ENCODE measurements at regions not wholly inside any gene's neighbourhood (a gene's known extent, or its start where the extent isn't known, plus 50 kb on each side); places are given as distances from the start of the nearest gene placed in this dataset.

DNA sequence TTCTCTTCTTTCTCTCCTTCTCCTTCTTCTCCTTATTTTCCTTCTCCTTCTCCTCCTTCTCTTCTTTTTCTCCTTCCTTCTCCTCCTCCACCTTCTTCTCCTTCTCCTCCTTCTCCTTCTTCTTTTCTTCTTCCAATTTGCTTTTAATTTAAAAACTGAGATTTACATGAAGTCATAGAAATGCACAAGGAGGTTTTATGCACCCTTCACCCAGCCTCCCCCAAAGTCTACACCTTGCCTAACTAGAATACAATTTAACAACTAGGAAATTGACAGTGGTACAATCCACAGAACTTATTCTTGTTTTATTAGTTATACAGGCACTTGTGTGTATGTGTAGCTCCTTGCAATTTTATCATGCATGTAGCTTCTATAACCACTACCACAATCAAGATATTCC, 826.7 kb downstream of the KCNJ2 start:
- H3K27ac ChIP-seq (ENCODE audit: low read depth) = no peak overlapping the region
- TF ChIP-seq ZNF114 (CRISPR knock-in tag; IDR thresholded peaks at IDR 0.05) = no peak
- TF ChIP-seq, protein P1, sequence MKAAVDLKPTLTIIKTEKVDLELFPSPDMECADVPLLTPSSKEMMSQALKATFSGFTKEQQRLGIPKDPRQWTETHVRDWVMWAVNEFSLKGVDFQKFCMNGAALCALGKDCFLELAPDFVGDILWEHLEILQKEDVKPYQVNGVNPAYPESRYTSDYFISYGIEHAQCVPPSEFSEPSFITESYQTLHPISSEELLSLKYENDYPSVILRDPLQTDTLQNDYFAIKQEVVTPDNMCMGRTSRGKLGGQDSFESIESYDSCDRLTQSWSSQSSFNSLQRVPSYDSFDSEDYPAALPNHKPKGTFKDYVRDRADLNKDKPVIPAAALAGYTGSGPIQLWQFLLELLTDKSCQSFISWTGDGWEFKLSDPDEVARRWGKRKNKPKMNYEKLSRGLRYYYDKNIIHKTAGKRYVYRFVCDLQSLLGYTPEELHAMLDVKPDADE (IDR thresholded peaks at IDR 0.05) = no peak
- TF ChIP-seq EZH2phosphoT487 (IDR thresholded peaks at IDR 0.05; ENCODE audit: unreplicated experiment) = no peak
- TF ChIP-seq, protein P2, sequence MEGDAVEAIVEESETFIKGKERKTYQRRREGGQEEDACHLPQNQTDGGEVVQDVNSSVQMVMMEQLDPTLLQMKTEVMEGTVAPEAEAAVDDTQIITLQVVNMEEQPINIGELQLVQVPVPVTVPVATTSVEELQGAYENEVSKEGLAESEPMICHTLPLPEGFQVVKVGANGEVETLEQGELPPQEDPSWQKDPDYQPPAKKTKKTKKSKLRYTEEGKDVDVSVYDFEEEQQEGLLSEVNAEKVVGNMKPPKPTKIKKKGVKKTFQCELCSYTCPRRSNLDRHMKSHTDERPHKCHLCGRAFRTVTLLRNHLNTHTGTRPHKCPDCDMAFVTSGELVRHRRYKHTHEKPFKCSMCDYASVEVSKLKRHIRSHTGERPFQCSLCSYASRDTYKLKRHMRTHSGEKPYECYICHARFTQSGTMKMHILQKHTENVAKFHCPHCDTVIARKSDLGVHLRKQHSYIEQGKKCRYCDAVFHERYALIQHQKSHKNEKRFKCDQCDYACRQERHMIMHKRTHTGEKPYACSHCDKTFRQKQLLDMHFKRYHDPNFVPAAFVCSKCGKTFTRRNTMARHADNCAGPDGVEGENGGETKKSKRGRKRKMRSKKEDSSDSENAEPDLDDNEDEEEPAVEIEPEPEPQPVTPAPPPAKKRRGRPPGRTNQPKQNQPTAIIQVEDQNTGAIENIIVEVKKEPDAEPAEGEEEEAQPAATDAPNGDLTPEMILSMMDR (conservative IDR thresholded peaks at IDR 0.05; ENCODE audit: low read depth in 2 of 2) = no peak
- no peak for TF ChIP-seq STAT1 (IDR thresholded peaks at IDR 0.05; ENCODE audit: unreplicated experiment)
- no peak for TF ChIP-seq POLR2AphosphoS5 (IDR thresholded peaks at IDR 0.05; ENCODE audit: low read depth)
- TF ChIP-seq, protein P3, sequence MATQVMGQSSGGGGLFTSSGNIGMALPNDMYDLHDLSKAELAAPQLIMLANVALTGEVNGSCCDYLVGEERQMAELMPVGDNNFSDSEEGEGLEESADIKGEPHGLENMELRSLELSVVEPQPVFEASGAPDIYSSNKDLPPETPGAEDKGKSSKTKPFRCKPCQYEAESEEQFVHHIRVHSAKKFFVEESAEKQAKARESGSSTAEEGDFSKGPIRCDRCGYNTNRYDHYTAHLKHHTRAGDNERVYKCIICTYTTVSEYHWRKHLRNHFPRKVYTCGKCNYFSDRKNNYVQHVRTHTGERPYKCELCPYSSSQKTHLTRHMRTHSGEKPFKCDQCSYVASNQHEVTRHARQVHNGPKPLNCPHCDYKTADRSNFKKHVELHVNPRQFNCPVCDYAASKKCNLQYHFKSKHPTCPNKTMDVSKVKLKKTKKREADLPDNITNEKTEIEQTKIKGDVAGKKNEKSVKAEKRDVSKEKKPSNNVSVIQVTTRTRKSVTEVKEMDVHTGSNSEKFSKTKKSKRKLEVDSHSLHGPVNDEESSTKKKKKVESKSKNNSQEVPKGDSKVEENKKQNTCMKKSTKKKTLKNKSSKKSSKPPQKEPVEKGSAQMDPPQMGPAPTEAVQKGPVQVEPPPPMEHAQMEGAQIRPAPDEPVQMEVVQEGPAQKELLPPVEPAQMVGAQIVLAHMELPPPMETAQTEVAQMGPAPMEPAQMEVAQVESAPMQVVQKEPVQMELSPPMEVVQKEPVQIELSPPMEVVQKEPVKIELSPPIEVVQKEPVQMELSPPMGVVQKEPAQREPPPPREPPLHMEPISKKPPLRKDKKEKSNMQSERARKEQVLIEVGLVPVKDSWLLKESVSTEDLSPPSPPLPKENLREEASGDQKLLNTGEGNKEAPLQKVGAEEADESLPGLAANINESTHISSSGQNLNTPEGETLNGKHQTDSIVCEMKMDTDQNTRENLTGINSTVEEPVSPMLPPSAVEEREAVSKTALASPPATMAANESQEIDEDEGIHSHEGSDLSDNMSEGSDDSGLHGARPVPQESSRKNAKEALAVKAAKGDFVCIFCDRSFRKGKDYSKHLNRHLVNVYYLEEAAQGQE (IDR thresholded peaks at IDR 0.05; ENCODE audit: unreplicated experiment) = no peak
- TF ChIP-seq EZH2 (IDR thresholded peaks at IDR 0.05; ENCODE audit: low read depth, unreplicated experiment) = no peak
- TF ChIP-seq NANOG (IDR thresholded peaks at IDR 0.05; ENCODE audit: borderline replicate concordance) = no peak
- TF ChIP-seq, protein P4, sequence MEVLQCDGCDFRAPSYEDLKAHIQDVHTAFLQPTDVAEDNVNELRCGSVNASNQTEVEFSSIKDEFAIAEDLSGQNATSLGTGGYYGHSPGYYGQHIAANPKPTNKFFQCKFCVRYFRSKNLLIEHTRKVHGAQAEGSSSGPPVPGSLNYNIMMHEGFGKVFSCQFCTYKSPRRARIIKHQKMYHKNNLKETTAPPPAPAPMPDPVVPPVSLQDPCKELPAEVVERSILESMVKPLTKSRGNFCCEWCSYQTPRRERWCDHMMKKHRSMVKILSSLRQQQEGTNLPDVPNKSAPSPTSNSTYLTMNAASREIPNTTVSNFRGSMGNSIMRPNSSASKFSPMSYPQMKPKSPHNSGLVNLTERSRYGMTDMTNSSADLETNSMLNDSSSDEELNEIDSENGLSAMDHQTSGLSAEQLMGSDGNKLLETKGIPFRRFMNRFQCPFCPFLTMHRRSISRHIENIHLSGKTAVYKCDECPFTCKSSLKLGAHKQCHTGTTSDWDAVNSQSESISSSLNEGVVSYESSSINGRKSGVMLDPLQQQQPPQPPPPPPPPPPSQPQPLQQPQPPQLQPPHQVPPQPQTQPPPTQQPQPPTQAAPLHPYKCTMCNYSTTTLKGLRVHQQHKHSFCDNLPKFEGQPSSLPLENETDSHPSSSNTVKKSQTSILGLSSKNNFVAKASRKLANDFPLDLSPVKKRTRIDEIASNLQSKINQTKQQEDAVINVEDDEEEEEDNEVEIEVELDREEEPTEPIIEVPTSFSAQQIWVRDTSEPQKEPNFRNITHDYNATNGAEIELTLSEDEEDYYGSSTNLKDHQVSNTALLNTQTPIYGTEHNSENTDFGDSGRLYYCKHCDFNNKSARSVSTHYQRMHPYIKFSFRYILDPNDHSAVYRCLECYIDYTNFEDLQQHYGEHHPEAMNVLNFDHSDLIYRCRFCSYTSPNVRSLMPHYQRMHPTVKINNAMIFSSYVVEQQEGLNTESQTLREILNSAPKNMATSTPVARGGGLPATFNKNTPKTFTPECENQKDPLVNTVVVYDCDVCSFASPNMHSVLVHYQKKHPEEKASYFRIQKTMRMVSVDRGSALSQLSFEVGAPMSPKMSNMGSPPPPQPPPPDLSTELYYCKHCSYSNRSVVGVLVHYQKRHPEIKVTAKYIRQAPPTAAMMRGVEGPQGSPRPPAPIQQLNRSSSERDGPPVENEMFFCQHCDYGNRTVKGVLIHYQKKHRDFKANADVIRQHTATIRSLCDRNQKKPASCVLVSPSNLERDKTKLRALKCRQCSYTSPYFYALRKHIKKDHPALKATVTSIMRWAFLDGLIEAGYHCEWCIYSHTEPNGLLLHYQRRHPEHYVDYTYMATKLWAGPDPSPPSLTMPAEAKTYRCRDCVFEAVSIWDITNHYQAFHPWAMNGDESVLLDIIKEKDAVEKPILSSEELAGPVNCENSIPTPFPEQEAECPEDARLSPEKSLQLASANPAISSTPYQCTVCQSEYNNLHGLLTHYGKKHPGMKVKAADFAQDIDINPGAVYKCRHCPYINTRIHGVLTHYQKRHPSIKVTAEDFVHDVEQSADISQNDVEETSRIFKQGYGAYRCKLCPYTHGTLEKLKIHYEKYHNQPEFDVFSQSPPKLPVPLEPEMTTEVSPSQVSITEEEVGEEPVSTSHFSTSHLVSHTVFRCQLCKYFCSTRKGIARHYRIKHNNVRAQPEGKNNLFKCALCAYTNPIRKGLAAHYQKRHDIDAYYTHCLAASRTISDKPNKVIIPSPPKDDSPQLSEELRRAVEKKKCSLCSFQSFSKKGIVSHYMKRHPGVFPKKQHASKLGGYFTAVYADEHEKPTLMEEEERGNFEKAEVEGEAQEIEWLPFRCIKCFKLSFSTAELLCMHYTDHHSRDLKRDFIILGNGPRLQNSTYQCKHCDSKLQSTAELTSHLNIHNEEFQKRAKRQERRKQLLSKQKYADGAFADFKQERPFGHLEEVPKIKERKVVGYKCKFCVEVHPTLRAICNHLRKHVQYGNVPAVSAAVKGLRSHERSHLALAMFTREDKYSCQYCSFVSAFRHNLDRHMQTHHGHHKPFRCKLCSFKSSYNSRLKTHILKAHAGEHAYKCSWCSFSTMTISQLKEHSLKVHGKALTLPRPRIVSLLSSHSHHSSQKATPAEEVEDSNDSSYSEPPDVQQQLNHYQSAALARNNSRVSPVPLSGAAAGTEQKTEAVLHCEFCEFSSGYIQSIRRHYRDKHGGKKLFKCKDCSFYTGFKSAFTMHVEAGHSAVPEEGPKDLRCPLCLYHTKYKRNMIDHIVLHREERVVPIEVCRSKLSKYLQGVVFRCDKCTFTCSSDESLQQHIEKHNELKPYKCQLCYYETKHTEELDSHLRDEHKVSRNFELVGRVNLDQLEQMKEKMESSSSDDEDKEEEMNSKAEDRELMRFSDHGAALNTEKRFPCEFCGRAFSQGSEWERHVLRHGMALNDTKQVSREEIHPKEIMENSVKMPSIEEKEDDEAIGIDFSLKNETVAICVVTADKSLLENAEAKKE (CRISPR knock-in tag; IDR thresholded peaks at IDR 0.05) = no peak
- no peak for TF ChIP-seq JUNB (IDR thresholded peaks at IDR 0.05; ENCODE audit: unreplicated experiment)
- no peak for TF ChIP-seq CREB1 (CRISPR knock-in tag; IDR thresholded peaks at IDR 0.05; ENCODE audit: low read depth)
- TF ChIP-seq ZNF331 (CRISPR knock-in tag; IDR thresholded peaks at IDR 0.05; ENCODE audit: low read depth) = no peak
- no peaks in the 10 kb centered on the region for H4K20me1 ChIP-seq (replicated peaks; ENCODE audit: insufficient read depth)
- no peak overlapping the region for H3K27ac Mint-ChIP-seq
- H3K9me2 ChIP-seq (ENCODE audit: insufficient read depth) = 0 out of 2 replicates have a peak, but pooled peaks cover 3% of the 10 kb centered on the region
- H3F3A ChIP-seq (replicated peaks; ENCODE audit: low read depth) = no peaks in the 10 kb centered on the region
- peaks cover 20% of the 10 kb centered on the region for H3K36me3 Mint-ChIP-seq (ENCODE audit: low read depth)
- ATAC-seq = no peak
- H3K27me3 Mint-ChIP-seq (ENCODE audit: insufficient read depth, low read depth, poor library complexity) = no peaks in the 10 kb centered on the region
- no peak for DNase-seq (ENCODE audit: low spot score)
- H3K4me1 ChIP-seq (ENCODE audit: insufficient read depth) = no peaks in the 10 kb centered on the region
- no peaks in the 10 kb centered on the region for H3K36me3 ChIP-seq (ENCODE audit: insufficient read depth)
- H3K4me2 ChIP-seq = no peak overlapping the region
- no peak overlapping the region for H3K4me3 ChIP-seq
- no peaks in the 10 kb centered on the region for H3K4me1 Mint-ChIP-seq
- H3K9me3 Mint-ChIP-seq = peaks cover 17% of the 10 kb centered on the region
- no peaks in the 10 kb centered on the region for H3K27me3 ChIP-seq (ENCODE audit: insufficient read depth)
- no peak overlapping the region for H2AFZ ChIP-seq
- no peaks in the 10 kb centered on the region for H3K79me2 ChIP-seq (replicated peaks; ENCODE audit: insufficient read depth)
- no peak overlapping the region for H3K4me3 Mint-ChIP-seq

All from GM23338 (cell line).